H1 (cell line): ENCODE measurements at regions not wholly inside any gene's neighbourhood (a gene's known extent, or its start where the extent isn't known, plus 50 kb on each side); places are given as distances from the start of the nearest gene placed in this dataset.

Source experiments
- ATF2 ChIP-seq: IDR thresholded peaks from 2 replicates; pipeline ENCODE4 v1.6.1; 2012; ENCODE audit warnings: low read length, inconsistent platforms
- TF ChIP-seq, protein P1 (sequence below), 3 experiments: IDR thresholded peaks; 1 replicate in 2 of 3; 2 replicates in 1 of 3; pipeline versions ENCODE4 v1.5.1 to v1.6.1; 2011; ENCODE audit warnings: low read length in 3 of 3, mild to moderate bottlenecking in 3 of 3, inconsistent platforms in 2 of 3, low read depth in 1 of 3, moderate library complexity in 1 of 3; ENCODE audit not compliant: insufficient read depth in 1 of 3; ENCODE audit errors: control extremely low read depth in 1 of 3

- TF ChIP-seq, protein P1, sequence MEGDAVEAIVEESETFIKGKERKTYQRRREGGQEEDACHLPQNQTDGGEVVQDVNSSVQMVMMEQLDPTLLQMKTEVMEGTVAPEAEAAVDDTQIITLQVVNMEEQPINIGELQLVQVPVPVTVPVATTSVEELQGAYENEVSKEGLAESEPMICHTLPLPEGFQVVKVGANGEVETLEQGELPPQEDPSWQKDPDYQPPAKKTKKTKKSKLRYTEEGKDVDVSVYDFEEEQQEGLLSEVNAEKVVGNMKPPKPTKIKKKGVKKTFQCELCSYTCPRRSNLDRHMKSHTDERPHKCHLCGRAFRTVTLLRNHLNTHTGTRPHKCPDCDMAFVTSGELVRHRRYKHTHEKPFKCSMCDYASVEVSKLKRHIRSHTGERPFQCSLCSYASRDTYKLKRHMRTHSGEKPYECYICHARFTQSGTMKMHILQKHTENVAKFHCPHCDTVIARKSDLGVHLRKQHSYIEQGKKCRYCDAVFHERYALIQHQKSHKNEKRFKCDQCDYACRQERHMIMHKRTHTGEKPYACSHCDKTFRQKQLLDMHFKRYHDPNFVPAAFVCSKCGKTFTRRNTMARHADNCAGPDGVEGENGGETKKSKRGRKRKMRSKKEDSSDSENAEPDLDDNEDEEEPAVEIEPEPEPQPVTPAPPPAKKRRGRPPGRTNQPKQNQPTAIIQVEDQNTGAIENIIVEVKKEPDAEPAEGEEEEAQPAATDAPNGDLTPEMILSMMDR (IDR thresholded peaks at IDR 0.05; ENCODE audit: control extremely low read depth in 1 of 3, insufficient read depth in 1 of 3, low read depth in 1 of 3, low read length in 3 of 3), result no peak
- no peak for TF ChIP-seq ATF2
These were observed 80.7 kb downstream of the DRD1 start for GRCh38 chr5:175363300-175363699.
